GM21723 (cell line): ENCODE measurements at regions not wholly inside any gene's neighbourhood (a gene's known extent, or its start where the extent isn't known, plus 50 kb on each side); places are given as distances from the start of the nearest gene placed in this dataset.
"Not testable (repeated sequence)": the region's sequence is repeated elsewhere in the genome, so short reads cannot be mapped to it uniquely, and the experiment has no call there.

Source experiments
- ATAC-seq: cut with Tn5 transposase; IDR thresholded peaks from one replicate; pipeline ENCODE4 v1.9.1; 2021; ENCODE audit warnings: mild to moderate bottlenecking, moderate library complexity; ENCODE audit not compliant: unreplicated experiment

GRCh38 chr1:98575955-98576354 is 85.6 kb upstream of the SNX7 start:
- no peak for ATAC-seq

GRCh38 chr1:98565951-98566350 is 95.6 kb upstream of the SNX7 start:
- ATAC-seq = no peak

GRCh38 chr1:98559291-98559690 is 102.2 kb upstream of the SNX7 start:
- no peak for ATAC-seq

- ATAC-seq = no peak
These were observed 103.6 kb upstream of the SNX7 start for GRCh38 chr1:98557895-98558294.

- ATAC-seq = no peak
These were observed 104.9 kb upstream of the SNX7 start for GRCh38 chr1:98556521-98557158.

- no peak for ATAC-seq
These were observed 105.7 kb upstream of the SNX7 start for GRCh38 chr1:98555814-98556213.

GRCh38 chr1:98552576-98553074 is 108.9 kb upstream of the SNX7 start:
- ATAC-seq = not testable (repeated sequence)

GRCh38 chr1:98550076-98550475 is 111.4 kb upstream of the SNX7 start:
- ATAC-seq = no peak

GRCh38 chr1:98546319-98546718 is 115.2 kb upstream of the SNX7 start:
- ATAC-seq = no peak

GRCh38 chr1:98538106-98538505 is 123.4 kb upstream of the SNX7 start:
- no peak for ATAC-seq

- no peak for ATAC-seq
These were observed 138.3 kb upstream of the SNX7 start for GRCh38 chr1:98523256-98523655.

GRCh38 chr1:98516306-98516705 is 145.2 kb upstream of the SNX7 start:
- ATAC-seq = no peak

GRCh38 chr1:98515744-98516143 is 145.8 kb upstream of the SNX7 start:
- ATAC-seq = no peak

- not testable (repeated sequence) for ATAC-seq
These were observed 149.3 kb upstream of the SNX7 start for GRCh38 chr1:98512216-98512615.

GRCh38 chr1:98503771-98504170 is 157.8 kb upstream of the SNX7 start:
- no peak for ATAC-seq

- ATAC-seq = no peak
These were observed 158.6 kb upstream of the SNX7 start for GRCh38 chr1:98502937-98503336.

- ATAC-seq = no peak
These were observed 161.2 kb upstream of the SNX7 start for GRCh38 chr1:98500324-98500723.

GRCh38 chr1:98498651-98499050 is 162.9 kb upstream of the SNX7 start:
- no peak for ATAC-seq

GRCh38 chr1:98497497-98497896 is 164.0 kb upstream of the SNX7 start:
- no peak for ATAC-seq

GRCh38 chr1:98496256-98496995 is 165.1 kb upstream of the SNX7 start:
- ATAC-seq = no peak

GRCh38 chr1:98493469-98493868 is 168.1 kb upstream of the SNX7 start:
- no peak for ATAC-seq

- ATAC-seq = no peak
These were observed 171.4 kb upstream of the SNX7 start for GRCh38 chr1:98490099-98490498.
